ENCODE measurements at regions not wholly inside any gene's neighbourhood (a gene's known extent, or its start where the extent isn't known, plus 50 kb on each side); places are given as distances from the start of the nearest gene placed in this dataset.
"Not testable (repeated sequence)": the region's sequence is repeated elsewhere in the genome, so short reads cannot be mapped to it uniquely, and the experiment has no call there.

DNA sequence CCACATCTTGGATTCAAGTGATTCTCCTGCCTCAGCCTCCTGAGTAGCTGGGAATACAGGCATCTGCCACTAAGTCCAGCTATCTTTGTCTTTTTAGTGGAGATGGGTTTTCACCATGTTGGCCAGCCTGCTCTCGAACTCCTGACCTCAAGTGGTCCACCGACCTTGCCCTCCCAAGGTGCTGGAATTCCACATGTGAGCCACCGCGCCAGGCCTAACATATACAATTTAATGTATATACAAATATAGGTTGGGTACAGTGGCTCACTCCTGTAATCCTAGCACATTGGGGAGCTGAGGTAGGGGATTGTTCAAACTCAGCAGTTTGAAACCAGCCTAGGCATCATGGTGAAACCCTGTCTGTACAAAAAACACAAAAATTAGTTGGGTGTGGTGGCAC, 759.6 kb upstream of the ALG10B start:
- TF ChIP-seq, protein P1, sequence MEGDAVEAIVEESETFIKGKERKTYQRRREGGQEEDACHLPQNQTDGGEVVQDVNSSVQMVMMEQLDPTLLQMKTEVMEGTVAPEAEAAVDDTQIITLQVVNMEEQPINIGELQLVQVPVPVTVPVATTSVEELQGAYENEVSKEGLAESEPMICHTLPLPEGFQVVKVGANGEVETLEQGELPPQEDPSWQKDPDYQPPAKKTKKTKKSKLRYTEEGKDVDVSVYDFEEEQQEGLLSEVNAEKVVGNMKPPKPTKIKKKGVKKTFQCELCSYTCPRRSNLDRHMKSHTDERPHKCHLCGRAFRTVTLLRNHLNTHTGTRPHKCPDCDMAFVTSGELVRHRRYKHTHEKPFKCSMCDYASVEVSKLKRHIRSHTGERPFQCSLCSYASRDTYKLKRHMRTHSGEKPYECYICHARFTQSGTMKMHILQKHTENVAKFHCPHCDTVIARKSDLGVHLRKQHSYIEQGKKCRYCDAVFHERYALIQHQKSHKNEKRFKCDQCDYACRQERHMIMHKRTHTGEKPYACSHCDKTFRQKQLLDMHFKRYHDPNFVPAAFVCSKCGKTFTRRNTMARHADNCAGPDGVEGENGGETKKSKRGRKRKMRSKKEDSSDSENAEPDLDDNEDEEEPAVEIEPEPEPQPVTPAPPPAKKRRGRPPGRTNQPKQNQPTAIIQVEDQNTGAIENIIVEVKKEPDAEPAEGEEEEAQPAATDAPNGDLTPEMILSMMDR (IDR thresholded peaks at IDR 0.05 in 8 of 11, conservative IDR thresholded peaks at IDR 0.05 in 3 of 11): not testable (repeated sequence)
- not testable (repeated sequence) for TF ChIP-seq POLR2A (IDR thresholded peaks at IDR 0.05)

Data from spleen (tissue), 7 donors.